ENCODE measurements at regions not wholly inside any gene's neighbourhood (a gene's known extent, or its start where the extent isn't known, plus 50 kb on each side); places are given as distances from the start of the nearest gene placed in this dataset.

GRCh38 chr17:72594248-72594647 is 473.4 kb downstream of the SOX9 start:
- Histone ChIP-seq H3K9me3 (ENCODE audit: insufficient read depth, low read depth, low read length) (no peaks in the 10 kb centered on the region), H3K9ac (ENCODE audit: low read depth, low read length, poor library complexity, severe bottlenecking) (no peak overlapping the region), H4K20me1 (ENCODE audit: insufficient read depth, low read length, poor library complexity, severe bottlenecking) (no peaks in the 10 kb centered on the region), H3K4me2 (ENCODE audit: low read depth, low read length, poor library complexity, severe bottlenecking) (no peak overlapping the region), H3K4me3 (ENCODE audit: low read length, poor library complexity, severe bottlenecking) (no peak overlapping the region), H3F3A (ENCODE audit: low read depth) (no peaks in the 10 kb centered on the region), H3K9me2 (replicated peaks; ENCODE audit: low read depth, low read length) (no peaks in the 10 kb centered on the region), H3K4me1 (ENCODE audit: insufficient read depth, low read length, poor library complexity, severe bottlenecking) (no peaks in the 10 kb centered on the region), H3K27me3 (ENCODE audit: insufficient read depth, low read length, poor library complexity, severe bottlenecking) (no peaks in the 10 kb centered on the region), H3K36me3 (ENCODE audit: insufficient read depth, low read length) (no peaks in the 10 kb centered on the region), H2AFZ (ENCODE audit: low read length) (no peak overlapping the region), H3K79me2 (ENCODE audit: insufficient read depth, low read length) (no peaks in the 10 kb centered on the region)
- no peak for TF ChIP-seq EZH2phosphoT487 (IDR thresholded peaks at IDR 0.05; ENCODE audit: borderline replicate concordance)
- TF ChIP-seq, protein P1, sequence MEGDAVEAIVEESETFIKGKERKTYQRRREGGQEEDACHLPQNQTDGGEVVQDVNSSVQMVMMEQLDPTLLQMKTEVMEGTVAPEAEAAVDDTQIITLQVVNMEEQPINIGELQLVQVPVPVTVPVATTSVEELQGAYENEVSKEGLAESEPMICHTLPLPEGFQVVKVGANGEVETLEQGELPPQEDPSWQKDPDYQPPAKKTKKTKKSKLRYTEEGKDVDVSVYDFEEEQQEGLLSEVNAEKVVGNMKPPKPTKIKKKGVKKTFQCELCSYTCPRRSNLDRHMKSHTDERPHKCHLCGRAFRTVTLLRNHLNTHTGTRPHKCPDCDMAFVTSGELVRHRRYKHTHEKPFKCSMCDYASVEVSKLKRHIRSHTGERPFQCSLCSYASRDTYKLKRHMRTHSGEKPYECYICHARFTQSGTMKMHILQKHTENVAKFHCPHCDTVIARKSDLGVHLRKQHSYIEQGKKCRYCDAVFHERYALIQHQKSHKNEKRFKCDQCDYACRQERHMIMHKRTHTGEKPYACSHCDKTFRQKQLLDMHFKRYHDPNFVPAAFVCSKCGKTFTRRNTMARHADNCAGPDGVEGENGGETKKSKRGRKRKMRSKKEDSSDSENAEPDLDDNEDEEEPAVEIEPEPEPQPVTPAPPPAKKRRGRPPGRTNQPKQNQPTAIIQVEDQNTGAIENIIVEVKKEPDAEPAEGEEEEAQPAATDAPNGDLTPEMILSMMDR (conservative IDR thresholded peaks at IDR 0.05; ENCODE audit: low read length): no peak

Data from Loucy (cell line).